ENCODE measurements at regions not wholly inside any gene's neighbourhood (a gene's known extent, or its start where the extent isn't known, plus 50 kb on each side); places are given as distances from the start of the nearest gene placed in this dataset.

DNA sequence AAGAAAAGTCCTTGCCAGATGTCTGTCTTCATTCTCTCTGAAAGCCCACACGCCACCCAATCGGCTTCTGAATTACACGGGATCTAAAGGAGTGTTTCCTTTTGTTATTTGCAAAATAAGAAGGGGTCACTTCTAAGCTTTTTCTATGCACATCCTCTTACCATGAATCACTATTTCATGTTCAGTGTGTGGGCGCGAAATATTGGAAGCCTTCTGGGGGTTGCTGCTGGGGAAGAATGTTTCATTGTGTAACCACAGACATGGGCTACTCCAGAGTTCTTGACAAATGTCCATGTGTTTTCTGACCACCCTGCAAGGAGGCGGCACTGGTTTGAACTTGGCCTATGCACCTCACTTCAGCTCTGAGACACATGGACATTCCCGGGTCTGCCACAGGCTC lies 133.6 kb upstream of the APCDD1 start:
- no peak overlapping the region for H3K4me3 Mint-ChIP-seq (ENCODE audit: unreplicated experiment)
- H4K20me1 ChIP-seq (ENCODE audit: insufficient read depth, low read length), result no peaks in the 10 kb centered on the region
- FAIRE-seq (no peak), DNase-seq (ENCODE audit: low read depth) (peak; percentile 89)
- H3K9ac ChIP-seq (ENCODE audit: low read length), result no peak overlapping the region
- H3K4me2 ChIP-seq (ENCODE audit: low read length), result peak overlapping the region; percentile 44
- H3K36me3 Mint-ChIP-seq (ENCODE audit: low read depth, unreplicated experiment), result no peaks in the 10 kb centered on the region
- peaks cover 7% of the 10 kb centered on the region for H3K27me3 Mint-ChIP-seq (ENCODE audit: low read depth, unreplicated experiment)
- H3K4me1 ChIP-seq (ENCODE audit: insufficient read depth, low read length), result peaks cover 18% of the 10 kb centered on the region
- TF ChIP-seq EZH2 (IDR thresholded peaks at IDR 0.05; ENCODE audit: insufficient read depth, low read length), result no peak
- TF ChIP-seq, protein P1, sequence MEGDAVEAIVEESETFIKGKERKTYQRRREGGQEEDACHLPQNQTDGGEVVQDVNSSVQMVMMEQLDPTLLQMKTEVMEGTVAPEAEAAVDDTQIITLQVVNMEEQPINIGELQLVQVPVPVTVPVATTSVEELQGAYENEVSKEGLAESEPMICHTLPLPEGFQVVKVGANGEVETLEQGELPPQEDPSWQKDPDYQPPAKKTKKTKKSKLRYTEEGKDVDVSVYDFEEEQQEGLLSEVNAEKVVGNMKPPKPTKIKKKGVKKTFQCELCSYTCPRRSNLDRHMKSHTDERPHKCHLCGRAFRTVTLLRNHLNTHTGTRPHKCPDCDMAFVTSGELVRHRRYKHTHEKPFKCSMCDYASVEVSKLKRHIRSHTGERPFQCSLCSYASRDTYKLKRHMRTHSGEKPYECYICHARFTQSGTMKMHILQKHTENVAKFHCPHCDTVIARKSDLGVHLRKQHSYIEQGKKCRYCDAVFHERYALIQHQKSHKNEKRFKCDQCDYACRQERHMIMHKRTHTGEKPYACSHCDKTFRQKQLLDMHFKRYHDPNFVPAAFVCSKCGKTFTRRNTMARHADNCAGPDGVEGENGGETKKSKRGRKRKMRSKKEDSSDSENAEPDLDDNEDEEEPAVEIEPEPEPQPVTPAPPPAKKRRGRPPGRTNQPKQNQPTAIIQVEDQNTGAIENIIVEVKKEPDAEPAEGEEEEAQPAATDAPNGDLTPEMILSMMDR (IDR thresholded peaks at IDR 0.05; ENCODE audit: insufficient read depth, low read depth, low read length), result no peak
- no peak overlapping the region for H3K27ac Mint-ChIP-seq (ENCODE audit: unreplicated experiment)
- H3K27ac ChIP-seq (ENCODE audit: low read depth, low read length), result no peak overlapping the region
- H2AFZ ChIP-seq (ENCODE audit: low read depth, low read length), result no peak overlapping the region
- H3K9me3 Mint-ChIP-seq (ENCODE audit: unreplicated experiment), result no peaks in the 10 kb centered on the region
- peaks cover 26% of the 10 kb centered on the region for H3K4me1 Mint-ChIP-seq (ENCODE audit: low read depth, unreplicated experiment)
- no peaks in the 10 kb centered on the region for H3K9me3 ChIP-seq (ENCODE audit: insufficient read depth, low read depth, low read length)
- no peak overlapping the region for H3K4me3 ChIP-seq (ENCODE audit: insufficient read depth, low read depth, low read length)
- no peaks in the 10 kb centered on the region for H3K79me2 ChIP-seq (ENCODE audit: insufficient read depth, low read length)
- H3K36me3 ChIP-seq (ENCODE audit: insufficient read depth, low read length), result no peaks in the 10 kb centered on the region
- H3K27me3 ChIP-seq (ENCODE audit: insufficient read depth, low read length), result no peaks in the 10 kb centered on the region

DNA sequence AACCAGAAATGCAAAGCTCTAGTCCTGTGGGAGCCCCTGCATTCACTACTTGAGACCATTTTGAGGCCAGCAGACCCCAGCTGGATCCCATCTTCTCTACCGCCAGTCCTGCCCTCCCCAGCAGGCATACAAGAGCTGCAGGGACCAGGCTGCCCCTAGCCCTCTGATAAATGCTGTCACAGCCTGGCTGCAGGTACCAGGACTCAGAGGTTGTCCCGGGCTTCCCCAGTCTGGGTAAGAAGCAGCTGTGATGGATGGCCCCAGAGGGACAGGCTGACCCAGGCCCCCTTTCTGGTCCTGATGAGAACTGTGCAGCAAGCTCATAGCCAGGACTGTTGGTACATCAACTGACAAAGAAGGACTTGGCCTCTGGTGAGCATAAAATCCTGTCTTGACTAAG lies 132.9 kb upstream of the APCDD1 start:
- Histone ChIP-seq H4K20me1 (ENCODE audit: insufficient read depth, low read length) (no peaks in the 10 kb centered on the region), H3K4me3 (ENCODE audit: insufficient read depth, low read depth, low read length) (no peak overlapping the region), H3K4me1 (ENCODE audit: insufficient read depth, low read length) (peaks cover 18% of the 10 kb centered on the region), H3K79me2 (ENCODE audit: insufficient read depth, low read length) (no peaks in the 10 kb centered on the region), H3K9ac (ENCODE audit: low read length) (no peak overlapping the region), H3K4me2 (ENCODE audit: low read length) (peak overlapping the region; percentile 44), H3K27me3 (ENCODE audit: insufficient read depth, low read length) (no peaks in the 10 kb centered on the region), H2AFZ (ENCODE audit: low read depth, low read length) (no peak overlapping the region), H3K9me3 (ENCODE audit: insufficient read depth, low read depth, low read length) (no peaks in the 10 kb centered on the region), H3K36me3 (ENCODE audit: insufficient read depth, low read length) (no peaks in the 10 kb centered on the region), H3K27ac (ENCODE audit: low read depth, low read length) (no peak overlapping the region)
- H3K27me3 Mint-ChIP-seq (ENCODE audit: low read depth, unreplicated experiment), result peaks cover 7% of the 10 kb centered on the region
- FAIRE-seq, result no peak
- H3K9me3 Mint-ChIP-seq (ENCODE audit: unreplicated experiment), result no peaks in the 10 kb centered on the region
- TF ChIP-seq, protein P1 (IDR thresholded peaks at IDR 0.05; ENCODE audit: insufficient read depth, low read depth, low read length), result no peak
- TF ChIP-seq EZH2 (IDR thresholded peaks at IDR 0.05; ENCODE audit: insufficient read depth, low read length), result no peak
- H3K4me3 Mint-ChIP-seq (ENCODE audit: unreplicated experiment), result no peak overlapping the region
- H3K27ac Mint-ChIP-seq (ENCODE audit: unreplicated experiment), result peak overlapping the region; percentile 48
- peaks cover 26% of the 10 kb centered on the region for H3K4me1 Mint-ChIP-seq (ENCODE audit: low read depth, unreplicated experiment)
- H3K36me3 Mint-ChIP-seq (ENCODE audit: low read depth, unreplicated experiment), result no peaks in the 10 kb centered on the region
- DNase-seq (ENCODE audit: low read depth), result no peak

DNA sequence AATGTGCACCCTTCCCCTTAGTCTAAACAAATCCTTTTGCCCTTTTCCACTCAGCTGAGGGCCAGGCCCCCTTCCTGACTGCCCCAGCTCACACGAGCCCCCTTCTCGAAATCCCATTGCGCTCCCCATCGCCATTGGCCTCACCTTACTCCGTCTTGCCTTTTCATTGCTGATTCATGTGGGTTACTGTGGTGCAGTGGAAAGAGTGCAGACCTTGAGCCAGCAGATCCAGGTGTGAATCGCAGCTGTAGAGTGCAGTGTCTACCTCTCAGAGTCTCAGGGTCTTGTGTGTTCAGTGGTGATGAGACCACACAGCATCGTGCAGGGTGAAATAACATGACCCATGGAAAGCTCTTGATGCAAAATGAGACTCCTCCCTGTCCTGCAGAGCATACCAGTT lies 132.4 kb upstream of the APCDD1 start:
- Histone ChIP-seq H3K4me2 (ENCODE audit: low read length) (no peak overlapping the region), H3K9me3 (ENCODE audit: insufficient read depth, low read depth, low read length) (no peaks in the 10 kb centered on the region), H3K27me3 (ENCODE audit: insufficient read depth, low read length) (no peaks in the 10 kb centered on the region), H3K4me1 (ENCODE audit: insufficient read depth, low read length) (peaks cover 18% of the 10 kb centered on the region), H2AFZ (ENCODE audit: low read depth, low read length) (no peak overlapping the region), H3K4me3 (ENCODE audit: insufficient read depth, low read depth, low read length) (no peak overlapping the region), H3K36me3 (ENCODE audit: insufficient read depth, low read length) (no peaks in the 10 kb centered on the region), H3K9ac (ENCODE audit: low read length) (no peak overlapping the region), H3K27ac (ENCODE audit: low read depth, low read length) (no peak overlapping the region), H3K79me2 (ENCODE audit: insufficient read depth, low read length) (no peaks in the 10 kb centered on the region), H4K20me1 (ENCODE audit: insufficient read depth, low read length) (no peaks in the 10 kb centered on the region)
- FAIRE-seq, result no peak
- TF ChIP-seq, protein P1 (IDR thresholded peaks at IDR 0.05; ENCODE audit: insufficient read depth, low read depth, low read length), result no peak
- TF ChIP-seq EZH2 (IDR thresholded peaks at IDR 0.05; ENCODE audit: insufficient read depth, low read length), result no peak
- Mint-ChIP-seq H3K27ac (ENCODE audit: unreplicated experiment) (peak overlapping the region; percentile 48), H3K27me3 (ENCODE audit: low read depth, unreplicated experiment) (peaks cover 6% of the 10 kb centered on the region), H3K4me3 (ENCODE audit: unreplicated experiment) (no peak overlapping the region), H3K4me1 (ENCODE audit: low read depth, unreplicated experiment) (peaks cover 26% of the 10 kb centered on the region), H3K9me3 (ENCODE audit: unreplicated experiment) (no peaks in the 10 kb centered on the region), H3K36me3 (ENCODE audit: low read depth, unreplicated experiment) (no peaks in the 10 kb centered on the region)
- no peak for DNase-seq (ENCODE audit: low read depth)

Measured in astrocyte (in vitro differentiated cells and primary cell).